Gastrocnemius medialis (tissue), 4 donors: ENCODE measurements at regions not wholly inside any gene's neighbourhood (a gene's known extent, or its start where the extent isn't known, plus 50 kb on each side); places are given as distances from the start of the nearest gene placed in this dataset.

Experiments
- POLR2A ChIP-seq, 2 donors: fragments of 450-650 bp; IDR thresholded peaks; one replicate each; pipeline ENCODE4 v1.6.1; 2017; ENCODE audit warnings: antibody characterized with exemption in 2 of 2, mild to moderate bottlenecking in 2 of 2, moderate library complexity in 2 of 2
- TF ChIP-seq, protein P1 (sequence below), 5 experiments: fragments of 450-650 bp in 3 of 5; fragments of 200-600 bp in 2 of 5; sonication (generic) in 2 of 5; IDR thresholded peaks in 4 of 5; conservative IDR thresholded peaks in 1 of 5; 1 replicate in 4 of 5; 2 replicates in 1 of 5; pipeline ENCODE4 v1.5.1; 2016 to 2019; ENCODE audit warnings: antibody characterized with exemption in 5 of 5, mild to moderate bottlenecking in 3 of 5, moderate library complexity in 3 of 5

DNA sequence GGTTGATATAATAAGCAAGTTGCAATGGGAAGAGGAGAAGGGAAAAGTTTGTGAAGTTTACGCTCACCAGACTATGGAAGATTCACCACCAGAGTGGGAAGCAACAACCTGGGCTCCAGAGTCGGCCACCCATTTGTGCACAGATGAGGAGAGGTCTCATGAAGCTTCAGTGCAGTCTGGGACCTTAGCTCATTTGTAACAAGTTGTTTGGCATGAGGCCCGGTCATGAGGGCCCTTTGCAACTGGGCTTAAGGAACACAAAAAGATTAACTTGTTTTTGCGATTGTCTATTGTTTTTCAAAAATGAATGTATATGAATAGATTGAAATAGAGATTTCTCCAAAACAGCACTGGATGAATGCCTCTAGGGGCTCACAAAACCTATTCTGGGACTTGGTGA lies 94.2 kb downstream of the ZNF737 start:
- no peak for TF ChIP-seq POLR2A (IDR thresholded peaks at IDR 0.05)
- TF ChIP-seq, protein P1, sequence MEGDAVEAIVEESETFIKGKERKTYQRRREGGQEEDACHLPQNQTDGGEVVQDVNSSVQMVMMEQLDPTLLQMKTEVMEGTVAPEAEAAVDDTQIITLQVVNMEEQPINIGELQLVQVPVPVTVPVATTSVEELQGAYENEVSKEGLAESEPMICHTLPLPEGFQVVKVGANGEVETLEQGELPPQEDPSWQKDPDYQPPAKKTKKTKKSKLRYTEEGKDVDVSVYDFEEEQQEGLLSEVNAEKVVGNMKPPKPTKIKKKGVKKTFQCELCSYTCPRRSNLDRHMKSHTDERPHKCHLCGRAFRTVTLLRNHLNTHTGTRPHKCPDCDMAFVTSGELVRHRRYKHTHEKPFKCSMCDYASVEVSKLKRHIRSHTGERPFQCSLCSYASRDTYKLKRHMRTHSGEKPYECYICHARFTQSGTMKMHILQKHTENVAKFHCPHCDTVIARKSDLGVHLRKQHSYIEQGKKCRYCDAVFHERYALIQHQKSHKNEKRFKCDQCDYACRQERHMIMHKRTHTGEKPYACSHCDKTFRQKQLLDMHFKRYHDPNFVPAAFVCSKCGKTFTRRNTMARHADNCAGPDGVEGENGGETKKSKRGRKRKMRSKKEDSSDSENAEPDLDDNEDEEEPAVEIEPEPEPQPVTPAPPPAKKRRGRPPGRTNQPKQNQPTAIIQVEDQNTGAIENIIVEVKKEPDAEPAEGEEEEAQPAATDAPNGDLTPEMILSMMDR (IDR thresholded peaks at IDR 0.05 in 4 of 5, conservative IDR thresholded peaks at IDR 0.05 in 1 of 5) = no peak
